ENCODE measurements at regions not wholly inside any gene's neighbourhood (a gene's known extent, or its start where the extent isn't known, plus 50 kb on each side); places are given as distances from the start of the nearest gene placed in this dataset.

GRCh38 chr13:30039511-30039911 is 189.1 kb upstream of the UBL3 start:
- Mint-ChIP-seq H3K4me3 (no peak overlapping the region), H3K9me3 (ENCODE audit: insufficient read depth) (no peaks in the 10 kb centered on the region), H3K27ac (no peak overlapping the region), H3K4me1 (no peaks in the 10 kb centered on the region), H3K27me3 (peaks cover 42% of the 10 kb centered on the region)
- ChIA-PET POLR2A (no interaction called here), CTCF (no interaction called here)
- no peaks in the 10 kb centered on the region for H3K4me1 ChIP-seq (ENCODE audit: control insufficient read depth in 2 of 2, insufficient read depth in 2 of 2, low read length in 2 of 2)
- no peak overlapping the region for H3K4me2 ChIP-seq (replicated peaks; ENCODE audit: low read depth, low read length, poor library complexity, severe bottlenecking)
- H4K20me1 ChIP-seq (ENCODE audit: control insufficient read depth, insufficient read depth, low read length, poor library complexity, severe bottlenecking) = no peaks in the 10 kb centered on the region
- H3K36me3 ChIP-seq (replicated peaks in 1 of 2; ENCODE audit: control extremely low read depth in 1 of 2, control insufficient read depth in 1 of 2, extremely low read depth in 1 of 2, insufficient read depth in 2 of 2, low read length in 1 of 2) = no peaks in the 10 kb centered on the region
- H3K27me3 ChIP-seq (replicated peaks in 1 of 4; ENCODE audit: control extremely low read depth in 1 of 4, control insufficient read depth in 3 of 4, insufficient read depth in 4 of 4, low read length in 3 of 4) = peaks cover 0 to 11% (median 3%) of the 10 kb centered on the region in 4 experiments
- intact Hi-C loops (cut with micrococcal nuclease) = no loop called here
- H3K9me3 ChIP-seq (ENCODE audit: control extremely low read depth in 1 of 3, control insufficient read depth in 2 of 3, insufficient read depth in 1 of 3, low read length in 2 of 3) = no peaks in the 10 kb centered on the region
- TF ChIP-seq CTCF (IDR thresholded peaks at IDR 0.05) = no peak
- no peak for TF ChIP-seq EZH2 (IDR thresholded peaks at IDR 0.05; ENCODE audit: borderline replicate concordance, insufficient read depth, low read depth, low read length, poor library complexity, severe bottlenecking)
- DNase-seq (no peak), ATAC-seq (ENCODE audit: low read depth) (no peak)
- H3K79me2 ChIP-seq (ENCODE audit: control insufficient read depth, insufficient read depth, low read length) = no peaks in the 10 kb centered on the region
- no peak overlapping the region for H3K27ac ChIP-seq (ENCODE audit: low read length in 2 of 2)
- no peak overlapping the region for H2AFZ ChIP-seq (ENCODE audit: insufficient read depth, low read depth, low read length, poor library complexity, severe bottlenecking)
- no peak overlapping the region for H3K9ac ChIP-seq (ENCODE audit: low read length)
- no peak overlapping the region for H3K4me3 ChIP-seq (ENCODE audit: control extremely low read depth in 1 of 5, extremely low read depth in 1 of 5, insufficient read depth in 1 of 5, low read depth in 2 of 5, low read length in 4 of 5)
- 78% methylated on average over 3 of the region's 3 CpGs for WGBS (ENCODE audit: insufficient coverage)

GRCh38 chr13:30038884-30039283 is 188.5 kb upstream of the UBL3 start:
- no peak overlapping the region for H3K4me3 Mint-ChIP-seq
- no peaks in the 10 kb centered on the region for H3K79me2 ChIP-seq (ENCODE audit: control insufficient read depth, insufficient read depth, low read length)
- no peak overlapping the region for H3K27ac Mint-ChIP-seq
- intact Hi-C loops (cut with micrococcal nuclease) = no loop called here
- no peak overlapping the region for H3K4me2 ChIP-seq (replicated peaks; ENCODE audit: low read depth, low read length, poor library complexity, severe bottlenecking)
- peaks cover 0 to 11% (median 3%) of the 10 kb centered on the region in 4 experiments for H3K27me3 ChIP-seq (replicated peaks in 1 of 4; ENCODE audit: control extremely low read depth in 1 of 4, control insufficient read depth in 3 of 4, insufficient read depth in 4 of 4, low read length in 3 of 4)
- no peaks in the 10 kb centered on the region for H3K4me1 ChIP-seq (ENCODE audit: control insufficient read depth in 2 of 2, insufficient read depth in 2 of 2, low read length in 2 of 2)
- ChIA-PET CTCF (no interaction called here), POLR2A (no interaction called here)
- H3K36me3 ChIP-seq (replicated peaks in 1 of 2; ENCODE audit: control extremely low read depth in 1 of 2, control insufficient read depth in 1 of 2, extremely low read depth in 1 of 2, insufficient read depth in 2 of 2, low read length in 1 of 2) = no peaks in the 10 kb centered on the region
- no peak overlapping the region for H3K4me3 ChIP-seq (ENCODE audit: control extremely low read depth in 1 of 5, extremely low read depth in 1 of 5, insufficient read depth in 1 of 5, low read depth in 2 of 5, low read length in 4 of 5)
- no peak overlapping the region for H3K27ac ChIP-seq (ENCODE audit: low read length in 2 of 2)
- no peak overlapping the region for H2AFZ ChIP-seq (ENCODE audit: insufficient read depth, low read depth, low read length, poor library complexity, severe bottlenecking)
- no peak overlapping the region for H3K9ac ChIP-seq (ENCODE audit: low read length)
- no peaks in the 10 kb centered on the region for H3K9me3 Mint-ChIP-seq (ENCODE audit: insufficient read depth)
- 64% methylated on average over 2 of the region's 4 CpGs for WGBS (ENCODE audit: insufficient coverage)
- ATAC-seq (ENCODE audit: low read depth) = no peak
- H3K9me3 ChIP-seq (ENCODE audit: control extremely low read depth in 1 of 3, control insufficient read depth in 2 of 3, insufficient read depth in 1 of 3, low read length in 2 of 3) = no peaks in the 10 kb centered on the region
- no peak for DNase-seq
- peaks cover 47% of the 10 kb centered on the region for H3K27me3 Mint-ChIP-seq
- H4K20me1 ChIP-seq (ENCODE audit: control insufficient read depth, insufficient read depth, low read length, poor library complexity, severe bottlenecking) = no peaks in the 10 kb centered on the region
- no peaks in the 10 kb centered on the region for H3K4me1 Mint-ChIP-seq
- TF ChIP-seq CTCF (IDR thresholded peaks at IDR 0.05) (no peak), EZH2 (IDR thresholded peaks at IDR 0.05; ENCODE audit: borderline replicate concordance, insufficient read depth, low read depth, low read length, poor library complexity, severe bottlenecking) (no peak)

Data from B cell (primary cell).